IMR-90 (cell line): ENCODE measurements at regions not wholly inside any gene's neighbourhood (a gene's known extent, or its start where the extent isn't known, plus 50 kb on each side); places are given as distances from the start of the nearest gene placed in this dataset.

ENCODE experiments used
- ATAC-seq: fragments of 200-7000 bp; cut with Tn5 transposase; 2 replicates; pipeline ENCODE4 v1.9.1; 2020; ENCODE audit warnings: low read depth, mild to moderate bottlenecking, moderate library complexity
- BruUV-seq: library from RNA; stranded (reverse); fragments of 400-500 nt; replicated peaks from 2 replicates; lab custom pipeline; 2021; lab: Mats Ljungman, UMichigan
- CTCF ChIA-PET: fragments of 300-600 bp; formaldehyde crosslinking; extraction: SDS; loops from one replicate; lab custom pipeline; 2021; ENCODE audit warnings: antibody characterized with exemption; lab: Yijun Ruan, JAX
- POLR2A ChIA-PET: fragments of 300-600 bp; sonication (Branson Sonifier 250); formaldehyde crosslinking; loops from one replicate; lab custom pipeline; 2022; ENCODE audit warnings: antibody characterized with exemption; ENCODE audit not compliant: unreplicated experiment; lab: Charles Lee
- DNase-seq: peaks from one replicate; pipeline ENCODE4 v3.0.0; 2013
- H2AFZ ChIP-seq: replicated peaks from 2 replicates; pipeline ENCODE3; 2013; ENCODE audit warnings: low read length, mild to moderate bottlenecking; ENCODE audit not compliant: poor library complexity
- H2AK5ac ChIP-seq: 2 replicates; pipeline ENCODE4 v1.6.1; 2013; ENCODE audit warnings: low read depth, low read length, inconsistent platforms
- H2AK9ac ChIP-seq: replicated peaks from 2 replicates; pipeline ENCODE3; 2013; ENCODE audit warnings: mild to moderate bottlenecking, low read depth, low read length, moderate library complexity; ENCODE audit not compliant: poor library complexity
- H2BK120ac ChIP-seq: 2 replicates; pipeline ENCODE4 v1.6.1; 2013; ENCODE audit warnings: low read depth, low read length, inconsistent platforms
- H2BK15ac ChIP-seq: 3 replicates; pipeline ENCODE4 v1.6.1; 2013; ENCODE audit warnings: low read depth, low read length, inconsistent platforms
- H2BK20ac ChIP-seq: 2 replicates; pipeline ENCODE4 v1.6.1; 2013; ENCODE audit warnings: low read depth, mild to moderate bottlenecking, inconsistent platforms, low read length, moderate library complexity
- H2BK5ac ChIP-seq: 2 replicates; pipeline ENCODE4 v1.6.1; 2013; ENCODE audit warnings: mild to moderate bottlenecking, low read depth, low read length, inconsistent platforms; ENCODE audit not compliant: poor library complexity, severe bottlenecking
- H3K14ac ChIP-seq: replicated peaks from 2 replicates; pipeline ENCODE4 v1.6.1; 2013; ENCODE audit warnings: low read depth, low read length, inconsistent platforms
- H3K18ac ChIP-seq: 2 replicates; pipeline ENCODE4 v1.6.1; 2013; ENCODE audit warnings: low read depth, low read length, control low read depth
- H3K23ac ChIP-seq: 2 replicates; pipeline ENCODE4 v1.6.1; 2013; ENCODE audit warnings: low read depth, low read length, inconsistent platforms
- H3K27ac ChIP-seq: 2 replicates; pipeline ENCODE4 v1.5.1; 2013; ENCODE audit warnings: mild to moderate bottlenecking, control low read depth, low read length; ENCODE audit not compliant: insufficient read depth
- H3K27me3 ChIP-seq: 2 replicates; pipeline ENCODE4 v1.6.1; 2013; ENCODE audit warnings: low read length; ENCODE audit not compliant: control insufficient read depth, insufficient read depth
- H3K36me3 ChIP-seq: 2 replicates; pipeline ENCODE4 v1.6.1; 2013; ENCODE audit warnings: low read length, mixed read lengths; ENCODE audit not compliant: control insufficient read depth, insufficient read depth
- H3K4ac ChIP-seq: 2 replicates; pipeline ENCODE4 v1.6.1; 2013; ENCODE audit warnings: low read depth, low read length, inconsistent platforms
- H3K4me1 ChIP-seq: 2 replicates; pipeline ENCODE4 v1.6.1; 2013; ENCODE audit warnings: low read length, mixed read lengths; ENCODE audit not compliant: control insufficient read depth, insufficient read depth
- H3K4me2 ChIP-seq: 2 replicates; pipeline ENCODE4 v1.6.1; 2013; ENCODE audit warnings: low read depth, mild to moderate bottlenecking, control low read depth, low read length, moderate library complexity
- H3K4me3 ChIP-seq: 2 replicates; pipeline ENCODE4 v1.5.1; 2013; ENCODE audit warnings: low read depth, mild to moderate bottlenecking, control low read depth, low read length, moderate library complexity; ENCODE audit not compliant: insufficient read depth
- H3K56ac ChIP-seq: 2 replicates; pipeline ENCODE4 v1.6.1; 2013; ENCODE audit warnings: low read length, inconsistent platforms; ENCODE audit not compliant: insufficient read depth; ENCODE audit errors: extremely low read depth
- H3K79me1 ChIP-seq, 2 experiments: 2 replicates each; pipeline ENCODE4 v1.6.1; 2013; ENCODE audit warnings: low read length in 2 of 2, inconsistent platforms in 1 of 2, low read depth in 1 of 2
- H3K9ac ChIP-seq: 2 replicates; pipeline ENCODE4 v1.6.1; 2013; ENCODE audit warnings: low read depth, low read length, control low read depth
- H3K9me1 ChIP-seq: 2 replicates; pipeline ENCODE4 v1.6.1; 2013; ENCODE audit warnings: low read length, inconsistent platforms; ENCODE audit not compliant: insufficient read depth
- H3K9me3 ChIP-seq: 2 replicates; pipeline ENCODE4 v1.6.1; 2013; ENCODE audit warnings: low read length; ENCODE audit not compliant: control insufficient read depth, insufficient read depth
- H4K20me1 ChIP-seq: 2 replicates; pipeline ENCODE4 v1.6.1; 2013; ENCODE audit warnings: low read length, inconsistent platforms; ENCODE audit not compliant: insufficient read depth
- H4K5ac ChIP-seq: 2 replicates; pipeline ENCODE4 v1.6.1; 2013; ENCODE audit warnings: mild to moderate bottlenecking, low read depth, low read length, control low read depth
- H4K8ac ChIP-seq, 2 experiments: 2 replicates each; pipeline ENCODE4 v1.6.1; 2013; ENCODE audit warnings: low read depth in 2 of 2, low read length in 2 of 2, control low read depth in 1 of 2, inconsistent platforms in 1 of 2
- H4K91ac ChIP-seq: 2 replicates; pipeline ENCODE4 v1.6.1; 2013; ENCODE audit warnings: low read depth, low read length, inconsistent platforms; ENCODE audit not compliant: insufficient read depth
- CEBPB ChIP-seq: IDR thresholded peaks from 2 replicates; pipeline ENCODE4 v1.6.1; 2012; ENCODE audit warnings: low read depth, low read length, improper control_type of control experiment
- ELK1 ChIP-seq: fragments of 150-350 bp; IDR thresholded peaks from 2 replicates; pipeline ENCODE4 v1.6.1; 2016; ENCODE audit warnings: low read depth, mild to moderate bottlenecking, low read length, moderate library complexity, borderline replicate concordance
- RAD21 ChIP-seq: IDR thresholded peaks from 2 replicates; pipeline ENCODE4 v1.6.1; 2012; ENCODE audit warnings: low read length, improper control_type of control experiment
- WGBS, 2 experiments: methylation state at CpG; one replicate each; pipeline versions ENCODE4 v1.1.5 to v1.1.7; 2013; ENCODE audit warnings: missing lambda C conversion rate in 2 of 2; ENCODE audit not compliant: insufficient read length in 1 of 2; ENCODE audit errors: extremely low coverage in 2 of 2; 5-methylcytosine and 5-hydroxymethylcytosine counted together
- dilution Hi-C: fragments of 300-500 bp; cut with HindIII; formaldehyde crosslinking; loops from one replicate; pipeline ENCODE4 v1.14.3; 2018; ENCODE audit warnings: low sequenced_read_pairs; ENCODE audit not compliant: unreplicated experiment
- in situ Hi-C: fragments of 300-500 bp; cut with MboI; formaldehyde crosslinking; loops from 3 replicates; pipeline ENCODE4 v1.14.3; 2019; ENCODE audit warnings: low sequenced_read_pairs, inconsistent platforms, mixed read lengths
- intact Hi-C: fragments of 100-400 bp; cut with micrococcal nuclease; formaldehyde crosslinking; loops from 2 replicates; pipeline ENCODE4 v1.10.0; 2022
- TF ChIP-seq, protein P1 (sequence below): conservative IDR thresholded peaks from 2 replicates; pipeline ENCODE4 v1.5.1; 2012; ENCODE audit warnings: mild to moderate bottlenecking, low read depth, low read length, improper control_type of control experiment

GRCh38 chr3:145286937-145287336 lies 874.0 kb downstream of the PLOD2 start:
- no peak for TF ChIP-seq RAD21
- no peak for TF ChIP-seq ELK1
- TF ChIP-seq CEBPB = no peak
- TF ChIP-seq, protein P1, sequence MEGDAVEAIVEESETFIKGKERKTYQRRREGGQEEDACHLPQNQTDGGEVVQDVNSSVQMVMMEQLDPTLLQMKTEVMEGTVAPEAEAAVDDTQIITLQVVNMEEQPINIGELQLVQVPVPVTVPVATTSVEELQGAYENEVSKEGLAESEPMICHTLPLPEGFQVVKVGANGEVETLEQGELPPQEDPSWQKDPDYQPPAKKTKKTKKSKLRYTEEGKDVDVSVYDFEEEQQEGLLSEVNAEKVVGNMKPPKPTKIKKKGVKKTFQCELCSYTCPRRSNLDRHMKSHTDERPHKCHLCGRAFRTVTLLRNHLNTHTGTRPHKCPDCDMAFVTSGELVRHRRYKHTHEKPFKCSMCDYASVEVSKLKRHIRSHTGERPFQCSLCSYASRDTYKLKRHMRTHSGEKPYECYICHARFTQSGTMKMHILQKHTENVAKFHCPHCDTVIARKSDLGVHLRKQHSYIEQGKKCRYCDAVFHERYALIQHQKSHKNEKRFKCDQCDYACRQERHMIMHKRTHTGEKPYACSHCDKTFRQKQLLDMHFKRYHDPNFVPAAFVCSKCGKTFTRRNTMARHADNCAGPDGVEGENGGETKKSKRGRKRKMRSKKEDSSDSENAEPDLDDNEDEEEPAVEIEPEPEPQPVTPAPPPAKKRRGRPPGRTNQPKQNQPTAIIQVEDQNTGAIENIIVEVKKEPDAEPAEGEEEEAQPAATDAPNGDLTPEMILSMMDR = no peak
- Histone ChIP-seq H3K27ac (no peak overlapping the region), H3K56ac (no peak overlapping the region), H2BK5ac (no peak overlapping the region), H3K4me3 (no peak overlapping the region), H3K14ac (no peak overlapping the region), H4K8ac (no peak overlapping the region), H3K18ac (no peak overlapping the region), H2BK20ac (no peak overlapping the region), H2AK9ac (no peak overlapping the region), H3K36me3 (no peaks in the 10 kb centered on the region), H3K9ac (no peak overlapping the region), H3K79me1 (no peaks in the 10 kb centered on the region), H3K27me3 (no peaks in the 10 kb centered on the region), H3K4ac (no peak overlapping the region), H3K4me2 (no peak overlapping the region), H2AFZ (no peak overlapping the region), H4K20me1 (no peaks in the 10 kb centered on the region), H3K23ac (no peak overlapping the region), H2BK120ac (no peak overlapping the region), H3K9me1 (no peaks in the 10 kb centered on the region), H4K5ac (no peak overlapping the region), H2BK15ac (no peak overlapping the region), H3K9me3 (peaks cover 13% of the 10 kb centered on the region), H3K4me1 (no peaks in the 10 kb centered on the region), H4K91ac (no peak overlapping the region), H2AK5ac (no peak overlapping the region)
- in situ Hi-C loops (no loop called here), dilution Hi-C loops (no loop called here), intact Hi-C loops (no loop called here)
- no TSS peak for BruUV-seq
- ChIA-PET POLR2A (no interaction called here), CTCF (no interaction called here)
- WGBS, 2 experiments = no CpG with 5 or more reads among the region's 1 CpG
- ATAC-seq (no peak), DNase-seq (no peak)
